Activated T-helper 1 cell treated with anti-CD3 and anti-CD28 coated beads, Interleukin-2, amount 50 U/mL, for 16 hours (primary cell): ENCODE measurements at regions not wholly inside any gene's neighbourhood (a gene's known extent, or its start where the extent isn't known, plus 50 kb on each side); places are given as distances from the start of the nearest gene placed in this dataset.

ENCODE experiments used
- DNase-seq, 2 donors: peaks; one replicate each; pipeline ENCODE4 v3.0.0-alpha.2; 2020; ENCODE audit warnings: low read depth in 1 of 2, low spot score in 1 of 2

DNA sequence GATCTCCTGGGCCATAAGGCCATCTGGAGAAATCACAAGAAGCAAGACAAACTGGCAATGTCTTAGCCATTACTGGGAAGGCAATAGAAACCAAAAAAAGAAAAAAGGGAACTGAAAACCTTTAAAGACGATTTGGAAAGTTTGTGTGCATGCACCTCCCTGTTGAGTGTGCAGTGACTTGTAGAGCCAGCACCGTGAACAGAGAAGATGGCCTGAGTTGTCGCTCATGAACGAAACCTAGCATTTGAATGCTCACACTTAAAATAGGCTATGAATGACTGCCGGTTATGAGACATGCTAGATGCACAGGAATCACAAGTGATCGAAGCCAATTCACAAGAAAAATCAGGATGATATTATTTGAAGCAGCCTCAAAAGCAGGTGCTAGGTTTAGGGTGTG lies 151.3 kb upstream of the ADO start:
- DNase-seq, result no peak

DNA sequence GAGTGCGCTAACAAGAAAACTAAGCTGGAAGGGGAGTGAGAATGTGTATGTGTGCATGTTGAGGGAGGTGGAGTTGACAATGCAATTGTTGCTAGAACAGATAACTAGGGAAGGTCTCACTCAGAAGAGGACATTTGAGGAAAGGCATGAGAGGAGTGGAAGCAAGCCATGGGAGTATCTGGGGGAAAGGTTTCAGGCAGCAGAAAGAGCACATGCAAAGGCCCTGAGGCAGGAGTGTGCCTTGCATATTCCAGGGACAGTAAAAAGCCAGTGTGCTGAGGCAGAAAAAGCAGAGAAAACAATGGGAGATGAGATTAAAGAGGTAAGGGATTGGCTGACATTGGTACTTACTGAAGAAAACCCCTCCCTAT lies 149.6 kb upstream of the ADO start:
- no peak for DNase-seq

DNA sequence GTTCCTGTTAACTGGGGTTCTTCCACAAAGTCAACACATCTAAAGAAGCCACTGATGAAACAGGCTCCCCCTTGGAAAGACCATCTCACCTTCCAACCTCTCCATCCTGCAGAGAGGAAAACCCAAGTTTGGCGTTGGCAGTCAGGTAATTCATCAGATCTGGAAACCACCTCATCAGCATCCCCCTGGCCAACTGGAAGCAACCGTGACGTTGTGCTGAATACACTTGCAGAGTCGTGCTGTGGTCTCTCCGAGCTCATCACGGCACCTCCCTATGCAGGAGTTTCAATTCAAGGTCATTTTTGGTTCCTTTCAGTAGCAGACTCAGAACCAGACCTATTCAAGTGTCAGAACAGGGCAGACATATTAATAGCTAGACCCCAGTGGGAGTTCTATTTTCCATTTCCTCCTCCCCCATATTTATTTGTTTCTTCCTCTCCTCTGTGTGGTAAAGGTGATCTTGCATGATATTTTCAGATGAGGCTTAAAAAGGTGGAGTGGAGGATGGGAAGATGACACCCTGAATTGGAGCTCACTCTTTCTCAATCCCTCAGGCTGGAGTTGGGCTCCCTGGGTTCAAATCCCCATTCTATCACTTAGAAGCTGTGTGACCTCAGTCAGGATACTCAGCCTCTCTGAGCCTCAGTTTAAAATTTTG lies 149.1 kb upstream of the ADO start:
- no peak for DNase-seq

DNA sequence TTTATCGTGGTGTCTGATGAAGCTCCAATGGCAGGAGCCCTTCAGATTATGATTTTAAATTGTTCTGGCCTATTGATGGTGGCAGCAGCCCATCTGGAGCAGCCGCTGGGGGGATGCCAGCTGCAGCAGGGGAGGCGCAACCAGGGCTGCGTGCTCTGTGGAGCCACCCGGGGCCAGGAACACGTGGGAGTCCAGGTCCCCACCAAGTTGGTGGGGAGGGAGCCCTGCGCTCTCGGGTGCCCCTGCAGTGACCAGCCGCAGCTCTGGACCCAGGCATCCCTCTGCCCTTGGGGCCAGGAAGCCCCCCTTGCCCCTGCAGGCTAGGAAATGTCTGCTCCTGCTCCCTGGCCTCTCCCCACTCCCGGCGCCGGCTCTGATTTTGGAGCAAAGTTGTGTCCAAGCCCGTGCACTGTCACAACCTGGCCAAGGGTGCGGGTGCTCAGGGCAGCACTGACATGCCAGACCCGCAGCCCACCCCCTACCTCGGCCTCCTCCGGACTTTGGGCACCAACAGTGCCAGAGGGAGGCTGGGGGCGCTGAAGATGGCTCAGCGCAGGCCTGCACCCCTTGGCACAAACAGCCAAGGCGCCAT lies 147.2 kb upstream of the ADO start:
- DNase-seq, result no peak

DNA sequence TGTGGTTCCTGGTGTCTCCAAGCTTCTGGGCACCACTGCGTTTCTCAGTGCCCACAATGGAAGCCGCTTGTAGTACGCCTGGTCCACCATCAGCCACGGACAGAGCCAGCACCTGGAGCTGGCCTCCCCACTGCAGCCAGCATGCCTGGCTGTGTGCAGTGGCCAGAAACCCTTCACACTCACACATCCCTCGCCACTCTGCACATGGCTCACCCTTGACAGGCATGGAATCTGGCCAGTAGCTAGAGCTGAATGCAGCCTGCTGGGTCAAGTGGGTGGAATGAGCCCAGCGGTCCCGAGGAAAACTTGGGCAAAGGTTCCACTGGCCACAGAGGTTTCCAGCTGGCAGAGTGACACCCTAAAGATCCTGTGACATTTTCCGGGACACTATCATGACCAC lies 146.0 kb upstream of the ADO start:
- DNase-seq, result no peak

DNA sequence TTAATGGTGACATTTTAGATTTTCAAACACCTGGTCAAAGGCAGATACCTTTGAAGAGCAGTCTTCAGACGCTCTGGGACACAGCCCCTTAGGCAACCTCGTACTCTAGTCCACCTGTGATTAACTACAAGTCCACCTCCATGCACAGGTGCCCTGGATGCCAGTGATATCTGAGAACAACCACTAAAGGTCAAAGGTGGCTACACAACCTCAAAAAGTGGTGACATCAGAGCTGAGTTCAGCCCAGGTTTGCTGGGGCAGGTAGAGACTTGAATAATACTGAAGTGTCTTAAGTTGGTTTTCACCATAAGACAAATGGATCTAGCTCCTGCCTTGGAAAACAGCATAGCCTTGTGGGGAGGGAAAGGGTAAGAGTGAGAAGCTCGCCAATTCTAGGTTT lies 143.4 kb upstream of the ADO start:
- no peak for DNase-seq

DNA sequence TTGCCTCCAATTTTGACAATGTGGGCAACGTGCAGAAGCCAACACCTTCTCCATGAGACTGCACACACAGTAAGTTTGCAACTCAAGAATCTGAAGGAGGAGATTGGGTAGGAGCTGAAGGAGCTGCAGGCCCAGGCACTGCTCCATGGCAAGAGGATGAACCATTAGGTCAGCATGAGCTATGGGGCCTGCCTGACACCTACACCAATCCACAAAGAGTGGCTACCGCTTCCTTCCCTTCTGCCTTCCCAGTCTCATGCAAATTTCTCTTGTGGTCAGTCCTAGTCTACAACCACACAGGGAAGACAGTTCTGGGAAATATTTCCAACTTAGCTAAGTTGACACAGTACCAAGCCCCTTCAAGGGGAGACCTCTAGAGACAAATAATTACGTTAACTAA lies 142.0 kb upstream of the ADO start:
- DNase-seq, result no peak

DNA sequence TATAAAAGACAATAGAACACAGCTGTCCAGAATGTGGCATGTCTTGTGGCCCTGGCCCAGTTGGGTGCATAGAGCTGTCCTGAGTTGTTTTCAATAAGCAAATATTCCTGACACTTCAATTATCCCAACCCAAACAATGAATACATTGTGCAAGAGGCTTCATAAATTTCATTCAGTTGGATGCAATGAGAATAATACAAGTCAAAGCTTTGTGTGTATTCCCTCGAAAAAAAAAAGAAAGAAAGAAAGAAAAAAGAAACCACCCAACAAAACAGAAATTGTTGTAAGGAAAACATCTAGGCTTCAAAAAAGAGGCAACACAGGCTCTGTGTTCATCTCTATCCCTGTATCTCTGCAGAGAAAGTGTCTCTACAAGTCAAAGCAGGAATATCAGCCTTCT lies 138.7 kb upstream of the ADO start:
- DNase-seq, result no peak

DNA sequence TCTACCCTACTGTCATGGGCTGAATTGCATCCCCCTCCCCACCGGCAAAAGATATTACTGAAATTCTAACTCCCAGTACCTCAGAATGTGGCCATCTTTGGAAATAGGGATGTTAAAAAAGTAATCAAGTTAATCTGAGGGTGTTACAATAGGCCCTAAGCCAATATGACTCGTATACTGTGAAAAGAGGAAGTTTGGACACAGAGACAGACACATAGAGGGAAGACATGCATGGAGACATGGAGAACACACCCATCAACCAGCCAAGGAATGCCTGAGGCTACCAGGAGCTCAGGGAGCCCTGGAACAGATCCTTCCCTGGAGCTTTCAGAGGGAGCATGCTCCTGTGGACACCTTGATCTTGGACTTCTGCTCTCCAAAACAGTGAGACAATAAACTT lies 138.2 kb upstream of the ADO start:
- DNase-seq, result no peak

DNA sequence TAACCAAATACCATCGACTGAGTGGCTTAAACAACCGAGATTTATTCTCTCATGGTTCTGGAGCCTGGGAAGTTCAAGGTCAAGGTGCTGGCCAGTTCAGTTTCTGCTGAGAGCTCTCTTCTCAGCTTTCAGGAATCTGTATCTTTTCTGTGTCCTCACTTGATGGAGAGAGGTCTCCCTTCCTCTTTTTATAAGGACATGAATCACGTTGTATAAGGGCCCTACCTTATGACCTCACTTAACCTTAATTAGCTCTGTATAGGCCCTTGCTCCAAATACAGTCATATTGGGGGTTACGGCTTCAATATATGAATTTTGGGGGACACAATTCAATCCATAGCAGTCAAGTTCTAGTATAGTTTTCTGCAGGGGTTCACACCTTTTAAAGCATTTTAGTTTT lies 135.2 kb upstream of the ADO start:
- DNase-seq, result no peak

DNA sequence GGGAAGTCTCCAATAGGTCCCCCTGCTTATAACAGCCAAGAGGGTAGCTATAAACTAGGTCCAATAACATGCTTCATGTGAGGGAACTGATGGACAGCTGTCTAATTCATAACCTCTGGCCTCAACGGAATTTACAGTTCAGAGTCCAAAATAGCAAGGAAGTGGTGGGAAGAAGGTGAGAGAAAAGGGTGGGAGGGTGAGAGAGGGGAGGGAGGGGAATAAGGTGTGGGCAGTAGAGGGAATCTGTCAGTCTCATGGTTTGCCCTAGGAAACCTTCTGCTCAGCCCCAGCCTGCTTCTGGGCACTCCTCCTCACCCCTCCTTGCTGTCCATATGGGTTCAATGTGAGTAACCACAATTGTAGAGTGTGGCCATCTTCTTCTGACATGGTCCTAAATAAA lies 133.4 kb upstream of the ADO start:
- DNase-seq, result no peak

DNA sequence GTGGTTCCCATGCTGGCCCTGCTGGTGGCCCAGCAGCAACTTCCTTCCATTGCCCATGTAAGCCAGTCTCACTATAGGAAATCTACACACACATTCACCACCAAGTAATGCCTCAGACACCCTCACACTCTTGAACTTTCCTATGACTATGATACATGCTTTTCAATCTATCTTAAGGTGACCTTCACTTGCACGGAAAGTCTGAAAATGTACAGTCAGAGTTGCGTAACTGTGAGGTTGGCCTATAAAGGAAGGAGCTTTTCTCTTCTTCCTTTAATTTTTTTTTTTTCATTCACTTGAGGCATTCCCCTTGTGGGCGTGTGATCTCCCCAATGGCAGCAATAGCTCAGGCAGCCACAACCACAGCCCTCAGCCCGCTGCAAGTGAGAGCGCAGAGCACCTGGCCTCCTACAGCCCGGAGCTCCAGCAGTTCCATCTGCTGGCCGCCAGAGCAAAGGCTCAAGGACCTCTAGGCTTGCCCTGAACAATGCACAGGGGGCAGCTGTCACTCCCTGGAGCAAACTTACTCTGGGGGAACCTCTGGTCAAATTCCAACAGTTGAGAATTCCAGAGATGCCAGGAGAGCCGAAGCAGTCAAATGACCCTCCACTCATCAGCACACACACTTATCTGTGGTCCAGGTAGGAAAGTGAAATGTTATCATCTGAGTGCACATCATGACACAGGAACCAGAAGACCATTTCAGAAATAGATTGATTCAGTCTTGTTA lies 123.1 kb upstream of the ADO start:
- peak; percentile 13 to 69 for DNase-seq

DNA sequence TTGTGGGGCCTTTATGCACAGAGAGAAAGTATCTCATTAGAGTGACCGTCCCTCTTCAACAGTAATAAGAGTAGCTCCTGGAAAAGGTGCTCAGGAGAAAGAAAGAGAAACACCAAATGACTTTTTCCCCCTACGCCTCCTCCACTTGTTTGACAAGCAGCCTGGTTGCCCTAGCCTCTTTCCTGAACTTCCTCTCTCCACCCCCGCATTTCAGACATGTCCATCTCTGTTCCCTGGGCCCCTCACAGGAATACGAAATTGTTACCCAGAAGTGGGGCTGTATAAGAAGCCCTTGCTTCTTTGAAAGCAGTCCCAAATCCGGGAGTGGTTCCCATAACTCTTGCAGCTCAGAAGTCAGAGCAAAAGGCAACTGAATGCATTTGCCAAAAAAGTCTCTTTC lies 119.6 kb upstream of the ADO start:
- no peak for DNase-seq

DNA sequence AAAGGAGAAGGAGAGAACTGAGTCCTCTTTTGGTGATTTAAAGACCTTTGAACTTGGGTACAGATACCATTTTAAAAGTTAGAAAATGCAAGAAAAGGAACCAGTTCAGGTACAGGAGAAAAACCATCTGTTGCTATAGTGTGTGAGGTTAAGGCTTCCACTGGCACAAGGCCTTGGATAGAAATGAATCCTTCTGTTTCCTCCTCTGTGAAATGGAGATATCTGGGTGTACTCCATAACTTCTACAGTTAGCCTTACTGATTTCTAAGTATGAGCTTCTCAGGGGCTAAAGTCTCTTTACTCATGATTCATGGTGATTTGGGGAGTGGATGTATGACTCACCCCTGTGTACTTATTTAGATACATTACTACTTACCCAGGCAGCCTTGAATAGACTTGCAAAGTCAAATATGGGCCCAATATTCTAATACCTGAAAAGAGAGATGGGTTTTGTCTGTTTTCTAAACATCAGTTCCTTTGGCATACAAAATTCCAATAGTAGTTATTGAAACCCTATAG lies 117.2 kb upstream of the ADO start:
- no peak for DNase-seq

DNA sequence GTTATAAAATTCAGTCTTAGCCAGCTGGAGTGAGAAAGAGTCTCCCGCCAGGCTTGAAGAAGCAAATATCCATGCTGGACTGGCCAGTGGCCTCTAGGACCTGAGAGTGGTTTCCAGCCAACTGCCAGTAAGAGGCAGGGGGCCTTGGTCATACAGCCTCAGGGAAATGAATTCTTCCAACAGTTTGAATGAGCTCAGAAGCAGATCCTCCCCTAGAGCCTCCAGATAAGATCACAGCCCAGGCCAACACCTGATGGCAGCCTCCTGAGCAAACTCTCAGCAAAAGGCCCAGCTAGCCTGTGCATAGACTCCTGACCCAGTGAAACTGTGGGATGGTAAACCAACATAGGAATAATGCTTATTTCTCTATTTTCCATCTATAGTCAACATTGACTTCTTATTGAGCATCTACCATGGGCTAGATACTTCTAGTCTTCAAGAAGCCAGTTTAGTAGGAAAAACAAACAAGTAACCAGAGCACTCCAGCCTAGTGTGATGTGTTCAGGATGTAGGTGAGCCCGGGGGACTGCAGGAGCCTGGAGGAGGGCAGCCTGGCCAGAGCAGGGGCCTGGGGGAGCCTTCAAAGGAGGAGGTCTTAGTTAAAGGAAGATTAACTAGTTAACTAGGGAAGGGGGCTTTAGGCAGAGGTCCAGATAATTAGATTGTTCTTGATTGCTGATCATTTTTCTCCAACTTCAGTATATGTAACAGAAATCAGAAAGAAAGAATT lies 115.4 kb upstream of the ADO start:
- no peak for DNase-seq

DNA sequence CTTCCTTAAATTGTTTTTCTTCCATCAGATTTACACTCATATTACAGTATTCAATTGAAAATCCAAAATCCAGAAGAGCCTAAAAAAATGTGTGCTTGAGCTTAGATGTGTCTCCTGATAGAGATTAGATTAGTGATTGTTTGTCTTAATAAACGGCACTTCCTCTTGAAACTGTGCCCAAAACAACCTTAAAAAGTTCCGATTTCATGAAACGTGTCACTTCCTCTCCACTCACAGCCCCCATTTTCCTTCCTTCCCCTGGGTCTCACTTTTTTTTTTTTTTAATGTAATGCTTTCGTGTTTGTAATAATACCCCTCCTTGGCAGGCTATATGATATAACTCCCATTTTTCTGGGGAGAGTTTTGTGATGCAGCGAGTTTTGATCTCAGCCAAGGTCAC lies 114.8 kb upstream of the ADO start:
- no peak for DNase-seq

DNA sequence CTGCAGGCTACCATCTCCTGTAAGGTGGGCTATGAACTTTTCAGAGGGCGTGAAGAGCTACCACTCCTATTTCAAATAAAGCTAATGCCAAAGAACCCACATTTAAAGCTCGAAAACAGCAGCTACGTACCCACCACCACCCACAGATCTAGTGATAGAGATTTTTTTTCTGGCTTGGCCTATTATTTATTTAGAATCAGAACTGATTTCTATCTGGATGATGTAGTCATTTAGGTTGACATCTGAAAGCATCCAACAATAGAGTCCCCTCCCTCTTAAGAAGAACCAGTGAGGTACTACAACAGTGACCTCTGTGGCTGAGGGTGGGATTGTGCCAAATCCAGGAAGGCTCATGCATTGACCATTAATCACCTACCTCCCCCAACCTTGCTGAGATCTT lies 113.8 kb upstream of the ADO start:
- no peak for DNase-seq

DNA sequence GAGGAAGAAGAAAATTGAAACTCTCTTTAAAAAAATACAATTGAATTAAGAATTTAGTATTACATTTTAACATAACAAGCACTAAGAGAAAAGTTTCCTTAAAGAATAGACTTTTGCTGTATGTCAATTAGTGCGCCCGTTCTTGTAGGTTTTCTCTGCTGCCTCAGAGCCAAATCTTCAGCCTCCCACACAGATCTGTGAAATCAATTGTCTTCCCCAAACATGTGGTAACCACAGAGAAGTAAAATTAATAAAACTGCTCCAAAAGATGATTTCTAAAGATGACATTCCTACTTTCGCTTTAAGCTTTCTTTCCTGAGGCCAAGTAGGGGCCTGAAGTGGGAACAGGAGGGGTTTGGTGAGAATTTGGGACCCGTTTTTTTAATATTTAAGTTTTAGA lies 113.2 kb upstream of the ADO start:
- no peak for DNase-seq

DNA sequence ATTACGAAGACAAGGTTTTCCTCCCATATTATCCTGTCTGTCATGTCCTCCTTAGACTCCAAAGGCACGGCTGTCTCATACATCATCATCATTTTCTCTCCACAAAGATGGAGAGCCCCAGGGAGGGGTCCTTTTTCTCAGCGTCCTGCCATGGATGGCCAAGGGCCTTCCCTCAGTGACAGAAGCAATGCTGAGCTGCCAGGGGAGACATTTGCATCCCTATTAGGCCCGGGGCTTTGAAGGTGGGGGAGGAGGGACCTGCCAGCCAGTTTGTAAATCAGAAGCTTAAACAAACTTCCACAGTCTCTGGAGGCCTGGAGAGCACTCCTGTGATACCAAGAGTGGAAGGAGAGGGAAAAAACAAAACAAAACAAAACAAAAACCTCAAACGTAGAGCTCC lies 112.4 kb upstream of the ADO start:
- DNase-seq, result no peak

DNA sequence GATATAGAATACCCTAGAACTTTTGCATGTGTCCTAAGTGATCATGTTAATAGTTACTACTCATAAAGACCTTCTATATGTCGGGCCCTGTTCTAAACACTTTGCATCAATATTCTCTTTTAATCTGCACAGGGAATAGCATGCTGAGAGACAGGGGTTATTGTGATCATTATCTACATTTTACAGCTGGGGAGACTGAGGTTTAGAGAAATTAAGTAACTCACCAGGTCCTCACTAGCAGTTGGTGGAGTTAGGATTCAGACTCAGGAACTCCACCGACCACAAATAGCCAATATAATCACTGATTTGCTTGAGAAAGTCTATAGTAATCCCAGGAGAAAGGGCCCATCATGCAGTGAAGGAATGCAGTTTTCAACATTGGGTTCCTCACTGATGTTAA lies 111.2 kb upstream of the ADO start:
- no peak for DNase-seq

DNA sequence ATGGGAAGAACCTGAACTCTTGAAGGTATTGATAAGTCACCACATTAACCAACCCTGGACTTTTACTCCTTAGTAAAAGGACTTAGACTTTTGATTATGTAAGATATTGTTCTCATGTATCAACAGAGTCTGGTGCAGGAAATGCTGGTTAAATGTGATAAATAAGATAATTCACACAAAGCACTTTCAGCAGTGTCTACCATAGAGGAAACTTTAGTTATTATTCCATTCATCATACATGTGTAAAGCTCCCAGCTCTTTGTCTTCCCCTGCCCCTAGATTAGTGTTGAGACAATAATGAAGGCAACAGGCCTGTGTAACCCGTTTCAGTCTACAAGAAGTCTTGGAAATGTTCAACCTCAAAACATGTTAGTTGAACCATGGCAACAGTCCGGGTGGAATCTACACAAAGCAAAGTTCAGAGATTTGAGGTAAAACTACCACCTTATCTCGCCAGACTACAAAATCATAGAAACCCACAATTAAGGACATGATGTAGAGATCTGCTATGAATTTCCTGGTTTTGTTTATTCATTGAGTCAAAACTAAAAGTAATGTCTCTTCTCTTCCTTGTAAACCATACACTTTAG lies 109.9 kb upstream of the ADO start:
- DNase-seq, result no peak

DNA sequence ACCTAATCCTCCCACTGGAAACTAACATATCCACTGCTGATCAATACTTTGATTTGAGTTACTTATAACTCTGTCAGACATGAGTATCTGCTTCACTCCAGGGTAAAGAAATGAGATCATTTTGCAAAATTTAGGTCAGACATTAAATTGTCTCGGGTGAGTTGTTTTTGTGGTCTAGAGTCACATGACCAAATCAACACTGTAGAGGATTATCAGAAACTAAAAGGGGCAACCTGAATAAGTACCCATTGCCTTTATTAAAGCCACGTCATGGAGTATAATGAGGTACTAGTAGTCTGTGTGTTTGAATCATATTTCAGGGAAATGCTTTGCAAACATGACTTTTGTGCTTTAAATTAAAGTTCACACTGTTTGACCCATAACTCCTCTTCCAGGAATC lies 107.7 kb upstream of the ADO start:
- no peak for DNase-seq
